ENCODE measurements at regions not wholly inside any gene's neighbourhood (a gene's known extent, or its start where the extent isn't known, plus 50 kb on each side); places are given as distances from the start of the nearest gene placed in this dataset.

DNA sequence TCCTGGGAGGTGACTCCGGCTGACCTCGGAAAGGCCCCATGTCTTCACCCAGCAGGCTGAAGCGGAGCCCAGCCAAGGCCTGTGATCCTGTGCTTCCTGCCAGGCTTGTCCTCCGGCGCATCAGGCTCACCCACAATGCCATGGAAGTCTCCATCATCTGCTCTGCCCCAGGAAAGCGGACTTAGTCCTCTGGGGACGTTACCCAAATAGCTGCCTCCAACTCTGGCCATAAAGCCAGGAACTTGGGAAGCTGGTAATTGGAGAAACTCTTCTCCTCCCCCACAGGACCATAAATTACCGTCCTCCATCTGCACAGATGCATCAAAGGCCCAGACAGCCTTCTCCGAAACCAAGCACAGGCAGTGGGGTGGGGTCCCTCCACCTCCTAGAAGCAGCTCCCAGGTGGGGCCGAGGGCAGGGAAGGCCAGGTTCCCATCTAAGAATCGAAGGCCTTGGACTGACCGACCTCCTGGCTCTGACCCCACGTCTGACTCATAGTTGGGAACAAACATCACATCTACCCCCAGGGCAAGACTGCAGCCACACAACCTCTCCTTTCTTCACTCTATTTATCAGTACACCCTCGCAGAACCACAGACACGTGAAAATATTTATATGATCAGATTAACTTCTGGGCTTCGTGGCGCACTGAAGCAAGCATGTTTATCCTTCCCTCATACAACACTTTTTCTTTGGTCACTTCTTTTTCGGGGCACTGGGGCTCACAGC is 56.4 kb downstream of the PITPNM2 start (continued):
- no peak for TF ChIP-seq KLF12 (CRISPR knock-in tag; IDR thresholded peaks at IDR 0.05; ENCODE audit: borderline replicate concordance)
- TF ChIP-seq GATAD2A (CRISPR knock-in tag; IDR thresholded peaks at IDR 0.05), result peak; percentile 89
- TF ChIP-seq HES4 (CRISPR knock-in tag; IDR thresholded peaks at IDR 0.05; ENCODE audit: borderline replicate concordance), result no peak
- TF ChIP-seq, protein P1, sequence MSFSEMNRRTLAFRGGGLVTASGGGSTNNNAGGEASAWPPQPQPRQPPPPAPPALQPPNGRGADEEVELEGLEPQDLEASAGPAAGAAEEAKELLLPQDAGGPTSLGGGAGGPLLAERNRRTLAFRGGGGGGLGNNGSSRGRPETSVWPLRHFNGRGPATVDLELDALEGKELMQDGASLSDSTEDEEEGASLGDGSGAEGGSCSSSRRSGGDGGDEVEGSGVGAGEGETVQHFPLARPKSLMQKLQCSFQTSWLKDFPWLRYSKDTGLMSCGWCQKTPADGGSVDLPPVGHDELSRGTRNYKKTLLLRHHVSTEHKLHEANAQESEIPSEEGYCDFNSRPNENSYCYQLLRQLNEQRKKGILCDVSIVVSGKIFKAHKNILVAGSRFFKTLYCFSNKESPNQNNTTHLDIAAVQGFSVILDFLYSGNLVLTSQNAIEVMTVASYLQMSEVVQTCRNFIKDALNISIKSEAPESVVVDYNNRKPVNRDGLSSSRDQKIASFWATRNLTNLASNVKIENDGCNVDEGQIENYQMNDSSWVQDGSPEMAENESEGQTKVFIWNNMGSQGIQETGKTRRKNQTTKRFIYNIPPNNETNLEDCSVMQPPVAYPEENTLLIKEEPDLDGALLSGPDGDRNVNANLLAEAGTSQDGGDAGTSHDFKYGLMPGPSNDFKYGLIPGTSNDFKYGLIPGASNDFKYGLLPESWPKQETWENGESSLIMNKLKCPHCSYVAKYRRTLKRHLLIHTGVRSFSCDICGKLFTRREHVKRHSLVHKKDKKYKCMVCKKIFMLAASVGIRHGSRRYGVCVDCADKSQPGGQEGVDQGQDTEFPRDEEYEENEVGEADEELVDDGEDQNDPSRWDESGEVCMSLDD (CRISPR knock-in tag; IDR thresholded peaks at IDR 0.05; ENCODE audit: borderline replicate concordance), result no peak
- TF ChIP-seq RARA (CRISPR knock-in tag; IDR thresholded peaks at IDR 0.05), result peak; percentile 89
- peak; percentile 58; the same call in 1 of the 2 replicates for TF ChIP-seq GATAD1 (CRISPR knock-in tag; IDR thresholded peaks at IDR 0.05)
- no peak for TF ChIP-seq ZNF317 (CRISPR knock-in tag; IDR thresholded peaks at IDR 0.05)
- no peak for TF ChIP-seq ZNF629 (CRISPR knock-in tag; conservative IDR thresholded peaks at IDR 0.05)
- TF ChIP-seq, protein P2, sequence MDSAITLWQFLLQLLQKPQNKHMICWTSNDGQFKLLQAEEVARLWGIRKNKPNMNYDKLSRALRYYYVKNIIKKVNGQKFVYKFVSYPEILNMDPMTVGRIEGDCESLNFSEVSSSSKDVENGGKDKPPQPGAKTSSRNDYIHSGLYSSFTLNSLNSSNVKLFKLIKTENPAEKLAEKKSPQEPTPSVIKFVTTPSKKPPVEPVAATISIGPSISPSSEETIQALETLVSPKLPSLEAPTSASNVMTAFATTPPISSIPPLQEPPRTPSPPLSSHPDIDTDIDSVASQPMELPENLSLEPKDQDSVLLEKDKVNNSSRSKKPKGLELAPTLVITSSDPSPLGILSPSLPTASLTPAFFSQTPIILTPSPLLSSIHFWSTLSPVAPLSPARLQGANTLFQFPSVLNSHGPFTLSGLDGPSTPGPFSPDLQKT (CRISPR knock-in tag; IDR thresholded peaks at IDR 0.05; ENCODE audit: borderline replicate concordance), result no peak
- TF ChIP-seq, protein P3, sequence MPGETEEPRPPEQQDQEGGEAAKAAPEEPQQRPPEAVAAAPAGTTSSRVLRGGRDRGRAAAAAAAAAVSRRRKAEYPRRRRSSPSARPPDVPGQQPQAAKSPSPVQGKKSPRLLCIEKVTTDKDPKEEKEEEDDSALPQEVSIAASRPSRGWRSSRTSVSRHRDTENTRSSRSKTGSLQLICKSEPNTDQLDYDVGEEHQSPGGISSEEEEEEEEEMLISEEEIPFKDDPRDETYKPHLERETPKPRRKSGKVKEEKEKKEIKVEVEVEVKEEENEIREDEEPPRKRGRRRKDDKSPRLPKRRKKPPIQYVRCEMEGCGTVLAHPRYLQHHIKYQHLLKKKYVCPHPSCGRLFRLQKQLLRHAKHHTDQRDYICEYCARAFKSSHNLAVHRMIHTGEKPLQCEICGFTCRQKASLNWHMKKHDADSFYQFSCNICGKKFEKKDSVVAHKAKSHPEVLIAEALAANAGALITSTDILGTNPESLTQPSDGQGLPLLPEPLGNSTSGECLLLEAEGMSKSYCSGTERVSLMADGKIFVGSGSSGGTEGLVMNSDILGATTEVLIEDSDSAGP (CRISPR knock-in tag; IDR thresholded peaks at IDR 0.05; ENCODE audit: borderline replicate concordance), result no peak
- TF ChIP-seq HNF4G (IDR thresholded peaks at IDR 0.05; ENCODE audit: borderline replicate concordance, low read depth, low read length), result no peak
- TF ChIP-seq HNF4G (CRISPR knock-in tag; IDR thresholded peaks at IDR 0.05; ENCODE audit: borderline replicate concordance, low read depth), result no peak; the same call in 1 of the 2 replicates
- TF ChIP-seq ZFP41 (CRISPR knock-in tag; IDR thresholded peaks at IDR 0.05; ENCODE audit: borderline replicate concordance), result 0 out of 2 replicates have a peak, but pooled peaks have one; percentile 27
- no peak for TF ChIP-seq EZH2 (conservative IDR thresholded peaks at IDR 0.05; ENCODE audit: low read depth, low read length)
- TF ChIP-seq, protein P4, sequence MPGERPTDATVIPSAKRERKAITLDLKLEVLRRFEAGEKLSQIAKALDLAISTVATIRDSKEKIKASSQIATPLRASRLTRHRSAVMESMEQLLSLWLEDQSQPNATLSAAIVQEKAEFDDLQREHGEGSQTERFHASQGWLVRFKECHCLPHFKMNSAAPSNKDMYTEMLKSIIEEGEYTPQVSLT (CRISPR knock-in tag; IDR thresholded peaks at IDR 0.05; ENCODE audit: borderline replicate concordance, low read depth), result no peak
- no peak for TF ChIP-seq AGO2 (optimal IDR thresholded peaks at IDR 0.05; ENCODE audit: low read depth, low read length)
- no peak for TF ChIP-seq ZEB1 (IDR thresholded peaks at IDR 0.05; ENCODE audit: insufficient replicate concordance, low read depth)
- no peak for TF ChIP-seq KMT2B (CRISPR knock-in tag; IDR thresholded peaks at IDR 0.05)
- TF ChIP-seq RAD21 (CRISPR knock-in tag; IDR thresholded peaks at IDR 0.05), result no peak
- TF ChIP-seq, protein P5, sequence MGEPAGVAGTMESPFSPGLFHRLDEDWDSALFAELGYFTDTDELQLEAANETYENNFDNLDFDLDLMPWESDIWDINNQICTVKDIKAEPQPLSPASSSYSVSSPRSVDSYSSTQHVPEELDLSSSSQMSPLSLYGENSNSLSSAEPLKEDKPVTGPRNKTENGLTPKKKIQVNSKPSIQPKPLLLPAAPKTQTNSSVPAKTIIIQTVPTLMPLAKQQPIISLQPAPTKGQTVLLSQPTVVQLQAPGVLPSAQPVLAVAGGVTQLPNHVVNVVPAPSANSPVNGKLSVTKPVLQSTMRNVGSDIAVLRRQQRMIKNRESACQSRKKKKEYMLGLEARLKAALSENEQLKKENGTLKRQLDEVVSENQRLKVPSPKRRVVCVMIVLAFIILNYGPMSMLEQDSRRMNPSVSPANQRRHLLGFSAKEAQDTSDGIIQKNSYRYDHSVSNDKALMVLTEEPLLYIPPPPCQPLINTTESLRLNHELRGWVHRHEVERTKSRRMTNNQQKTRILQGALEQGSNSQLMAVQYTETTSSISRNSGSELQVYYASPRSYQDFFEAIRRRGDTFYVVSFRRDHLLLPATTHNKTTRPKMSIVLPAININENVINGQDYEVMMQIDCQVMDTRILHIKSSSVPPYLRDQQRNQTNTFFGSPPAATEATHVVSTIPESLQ (CRISPR knock-in tag; conservative IDR thresholded peaks at IDR 0.05), result no peak
- no peak for TF ChIP-seq STAT5B (CRISPR knock-in tag; IDR thresholded peaks at IDR 0.05)
- no peak for TF ChIP-seq SRSF9 (IDR thresholded peaks at IDR 0.05; ENCODE audit: borderline replicate concordance, insufficient read depth, low read depth, low read length, poor library complexity, severe bottlenecking)
- TF ChIP-seq CEBPB (IDR thresholded peaks at IDR 0.05; ENCODE audit: borderline replicate concordance, low read depth, low read length), result no peak

Measured in HepG2 (cell line).